IMR-90 (cell line): ENCODE measurements at regions not wholly inside any gene's neighbourhood (a gene's known extent, or its start where the extent isn't known, plus 50 kb on each side); places are given as distances from the start of the nearest gene placed in this dataset.

Experiments
- CHD1 ChIP-seq: IDR thresholded peaks from 2 replicates; pipeline ENCODE4 v1.6.1; 2012; ENCODE audit warnings: low read depth, low read length, improper control_type of control experiment
- CTCF ChIP-seq: conservative IDR thresholded peaks from 2 replicates; pipeline ENCODE4 v1.5.1; 2012; ENCODE audit warnings: mild to moderate bottlenecking, low read depth, low read length, improper control_type of control experiment
- FOS ChIP-seq: fragments of 150-350 bp; IDR thresholded peaks from 2 replicates; pipeline ENCODE4 v1.6.1; 2016; ENCODE audit warnings: low read depth, low read length
- MAFK ChIP-seq: IDR thresholded peaks from 2 replicates; pipeline ENCODE4 v1.6.1; 2012; ENCODE audit warnings: low read depth, low read length, improper control_type of control experiment
- MXI1 ChIP-seq: IDR thresholded peaks from 2 replicates; pipeline ENCODE4 v1.6.1; 2012; ENCODE audit warnings: low read depth, mild to moderate bottlenecking, low read length, moderate library complexity, borderline replicate concordance
- POLR2A ChIP-seq: IDR thresholded peaks from 2 replicates; pipeline ENCODE4 v1.6.1; 2012; ENCODE audit warnings: mild to moderate bottlenecking, low read depth, low read length

DNA sequence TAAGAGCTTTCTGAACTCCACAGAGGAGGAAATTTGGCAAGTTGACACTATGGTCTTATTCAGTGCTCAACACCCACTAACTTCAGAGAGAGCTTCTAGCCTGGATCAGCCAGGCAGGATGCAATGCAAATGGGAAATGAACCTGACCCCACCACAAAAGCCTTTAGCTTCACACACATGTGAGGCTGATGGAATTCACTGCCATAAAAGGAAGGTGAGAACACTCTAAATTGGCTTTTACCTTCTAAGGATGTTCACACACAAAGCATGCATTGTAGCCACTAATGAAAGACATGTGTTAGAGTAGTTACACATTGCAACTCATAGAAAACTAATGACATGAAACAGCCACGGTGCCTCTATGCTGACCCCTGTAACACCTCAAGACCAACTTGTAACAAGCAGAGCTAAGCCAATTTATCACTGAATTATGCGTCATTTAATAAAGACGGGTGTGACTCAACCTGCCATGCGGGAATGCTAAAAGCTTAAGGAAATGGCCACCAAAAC, 262.1 kb downstream of the HACE1 start:
- TF ChIP-seq MAFK (no peak), CTCF (no peak), FOS (no peak), POLR2A (no peak), MXI1 (no peak), CHD1 (no peak)
